H9 (cell line): ENCODE measurements at regions not wholly inside any gene's neighbourhood (a gene's known extent, or its start where the extent isn't known, plus 50 kb on each side); places are given as distances from the start of the nearest gene placed in this dataset.

Experiments used
- DNase-seq: peaks from one replicate; pipeline ENCODE4 v3.0.0-alpha.2; 2017
- H2AFZ ChIP-seq: one replicate; pipeline ENCODE4 v1.6.1; 2013; ENCODE audit warnings: mild to moderate bottlenecking, low read length, control low read depth, moderate library complexity
- H2AK5ac ChIP-seq: 2 replicates; pipeline ENCODE4 v1.6.1; 2013; ENCODE audit warnings: low read length, control low read depth, mixed read lengths; ENCODE audit not compliant: insufficient read length
- H2BK120ac ChIP-seq: one replicate; pipeline ENCODE4 v1.6.1; 2013; ENCODE audit warnings: low read depth, mild to moderate bottlenecking, low read length, control low read depth, inconsistent platforms; ENCODE audit not compliant: poor library complexity, severe bottlenecking
- H2BK12ac ChIP-seq: 2 replicates; pipeline ENCODE4 v1.6.1; 2013; ENCODE audit warnings: low read length, control low read depth, mixed read lengths, low read depth; ENCODE audit not compliant: insufficient read length
- H2BK15ac ChIP-seq: 2 replicates; pipeline ENCODE4 v1.6.1; 2013; ENCODE audit warnings: low read depth, low read length, control low read depth
- H2BK20ac ChIP-seq: one replicate; pipeline ENCODE4 v1.6.1; 2013; ENCODE audit warnings: low read depth, mild to moderate bottlenecking, low read length, control low read depth, inconsistent platforms; ENCODE audit not compliant: poor library complexity, severe bottlenecking
- H2BK5ac ChIP-seq: 2 replicates; pipeline ENCODE4 v1.6.1; 2013; ENCODE audit warnings: low read length, control low read depth, mixed read lengths; ENCODE audit not compliant: insufficient read length
- H3K14ac ChIP-seq: 2 replicates; pipeline ENCODE4 v1.6.1; 2013; ENCODE audit warnings: low read length, control low read depth; ENCODE audit not compliant: insufficient read depth
- H3K18ac ChIP-seq: 2 replicates; pipeline ENCODE4 v1.6.1; 2013; ENCODE audit warnings: low read depth, mild to moderate bottlenecking, mixed read lengths, low read length, control low read depth; ENCODE audit not compliant: insufficient read length
- H3K23ac ChIP-seq: 2 replicates; pipeline ENCODE4 v1.6.1; 2013; ENCODE audit warnings: low read length, control low read depth, mixed read lengths, low read depth; ENCODE audit not compliant: insufficient read length
- H3K23me2 ChIP-seq: 2 replicates; pipeline ENCODE4 v1.6.1; 2013; ENCODE audit warnings: low read depth, mild to moderate bottlenecking, mixed read lengths, low read length, control low read depth; ENCODE audit not compliant: insufficient read length, poor library complexity, severe bottlenecking
- H3K27ac ChIP-seq: 2 replicates; pipeline ENCODE4 v1.5.1; 2013; ENCODE audit warnings: low read length, control low read depth, mixed read lengths, low read depth; ENCODE audit not compliant: insufficient read length
- H3K27me3 ChIP-seq: 2 replicates; pipeline ENCODE4 v1.6.1; 2013; ENCODE audit warnings: low read length, control low read depth, inconsistent platforms; ENCODE audit not compliant: insufficient read depth
- H3K4ac ChIP-seq: 2 replicates; pipeline ENCODE4 v1.6.1; 2013; ENCODE audit warnings: low read depth, mild to moderate bottlenecking, control low read depth, inconsistent platforms, low read length, moderate library complexity
- H3K4me1 ChIP-seq: 2 replicates; pipeline ENCODE4 v1.6.1; 2013; ENCODE audit warnings: low read length, control low read depth, inconsistent platforms; ENCODE audit not compliant: insufficient read depth
- H3K4me2 ChIP-seq: 2 replicates; pipeline ENCODE4 v1.6.1; 2013; ENCODE audit warnings: low read length, control low read depth, mixed read lengths; ENCODE audit not compliant: insufficient read length, insufficient read depth
- H3K56ac ChIP-seq: 2 replicates; pipeline ENCODE4 v1.6.1; 2013; ENCODE audit warnings: low read depth, mild to moderate bottlenecking, mixed read lengths, low read length, control low read depth; ENCODE audit not compliant: insufficient read length
- H3K79me1 ChIP-seq: 2 replicates; pipeline ENCODE4 v1.6.1; 2013; ENCODE audit warnings: low read depth, mild to moderate bottlenecking, moderate library complexity, low read length, control low read depth, inconsistent platforms; ENCODE audit not compliant: insufficient read depth, poor library complexity, severe bottlenecking
- H3K79me2 ChIP-seq: 2 replicates; pipeline ENCODE4 v1.6.1; 2013; ENCODE audit warnings: low read length, control low read depth, inconsistent platforms; ENCODE audit not compliant: insufficient read depth
- H3K9ac ChIP-seq: 2 replicates; pipeline ENCODE4 v1.6.1; 2013; ENCODE audit warnings: low read length, control low read depth, mixed read lengths; ENCODE audit not compliant: insufficient read length; ENCODE audit errors: extremely low read depth
- H3K9me3 ChIP-seq: one replicate; pipeline ENCODE4 v1.6.1; 2013; ENCODE audit warnings: low read depth, low read length, inconsistent platforms; ENCODE audit not compliant: control insufficient read depth
- H3T11ph ChIP-seq: one replicate; pipeline ENCODE4 v1.6.1; 2013; ENCODE audit warnings: mild to moderate bottlenecking, low read length, control low read depth, inconsistent platforms
- H4K20me1 ChIP-seq: one replicate; pipeline ENCODE4 v1.6.1; 2013; ENCODE audit not compliant: control insufficient read depth, insufficient read length, insufficient read depth
- H4K5ac ChIP-seq: 2 replicates; pipeline ENCODE4 v1.6.1; 2013; ENCODE audit warnings: low read depth, mild to moderate bottlenecking, mixed read lengths, low read length, control low read depth; ENCODE audit not compliant: insufficient read length
- H4K8ac ChIP-seq: replicated peaks from 2 replicates; pipeline ENCODE4 v1.6.1; 2013; ENCODE audit warnings: low read length, control low read depth, mixed read lengths, low read depth; ENCODE audit not compliant: insufficient read length
- H4K91ac ChIP-seq: 2 replicates; pipeline ENCODE4 v1.6.1; 2013; ENCODE audit warnings: low read depth, mild to moderate bottlenecking, moderate library complexity, mixed read lengths, low read length, control low read depth; ENCODE audit not compliant: insufficient read length
- H3K27ac Mint-ChIP-seq, 3 experiments: 2 replicates in 2 of 3; 3 replicates in 1 of 3; pipeline ENCODE4 v1.8.0; 2020 to 2021; ENCODE audit warnings: mixed read lengths in 3 of 3, mild to moderate bottlenecking in 1 of 3, moderate library complexity in 1 of 3
- H3K27me3 Mint-ChIP-seq: 2 replicates; pipeline ENCODE4 v1.8.0; 2021; ENCODE audit warnings: low read depth, mild to moderate bottlenecking, moderate library complexity, mixed read lengths
- H3K36me3 Mint-ChIP-seq, 3 experiments: 2 replicates in 2 of 3; 3 replicates in 1 of 3; pipeline ENCODE4 v1.8.0; 2020 to 2021; ENCODE audit warnings: low read depth in 3 of 3, mixed read lengths in 3 of 3; ENCODE audit not compliant: insufficient read depth in 1 of 3
- H3K4me1 Mint-ChIP-seq, 2 experiments: 2 replicates each; pipeline ENCODE4 v1.8.0; 2020; ENCODE audit warnings: mixed read lengths in 2 of 2
- H3K4me3 Mint-ChIP-seq, 2 experiments: 2 replicates in 1 of 2; 3 replicates in 1 of 2; pipeline ENCODE4 v1.8.0; 2020 to 2021; ENCODE audit warnings: mild to moderate bottlenecking in 2 of 2, mixed read lengths in 2 of 2, moderate library complexity in 1 of 2
- H3K9me3 Mint-ChIP-seq, 2 experiments: 2 replicates in 1 of 2; 3 replicates in 1 of 2; pipeline ENCODE4 v1.8.0; 2020; ENCODE audit warnings: mild to moderate bottlenecking in 2 of 2, mixed read lengths in 2 of 2, moderate library complexity in 1 of 2
- CTCF ChIP-seq: fragments of 200-600 bp; sonication (generic); conservative IDR thresholded peaks from 3 replicates; pipeline ENCODE4 v1.8.0; 2021; ENCODE audit warnings: antibody characterized with exemption, mild to moderate bottlenecking

DNA sequence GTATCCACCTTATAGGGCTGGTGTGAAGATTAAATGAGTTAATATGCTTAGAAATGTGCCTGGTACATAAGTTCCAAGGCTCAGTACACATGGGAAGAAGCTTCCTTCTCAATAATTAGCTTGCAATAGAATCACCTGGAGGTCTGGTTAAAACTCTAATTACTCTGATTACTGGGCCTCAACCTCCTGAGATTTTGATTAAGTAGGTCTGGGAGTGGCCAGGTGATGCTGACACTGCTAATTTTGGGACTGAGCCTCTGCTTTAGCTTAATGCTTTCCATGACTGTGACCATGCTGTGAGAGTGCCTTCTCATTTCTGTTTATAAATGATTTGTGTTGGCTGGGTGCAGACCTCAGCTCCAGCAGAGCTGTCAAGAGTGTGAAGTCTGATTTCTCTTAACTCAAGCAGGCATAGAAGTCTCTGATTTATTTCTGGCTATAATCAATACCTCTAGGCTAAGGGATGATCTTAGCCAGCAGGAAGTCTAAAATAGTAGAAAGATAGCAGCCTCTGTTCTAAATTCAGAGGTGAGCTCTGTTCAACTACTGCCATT is 85.3 kb upstream of the ZNF608 start:
- Histone ChIP-seq H4K91ac (no peak overlapping the region), H3K79me2 (no peaks in the 10 kb centered on the region), H2AK5ac (no peak overlapping the region), H3K27me3 (no peaks in the 10 kb centered on the region), H2BK5ac (no peak overlapping the region), H3K4me2 (no peak overlapping the region), H2BK120ac (no peak overlapping the region), H3K23me2 (no peaks in the 10 kb centered on the region), H2BK12ac (no peak overlapping the region), H3K56ac (no peak overlapping the region), H3K4me1 (peaks cover 3% of the 10 kb centered on the region; the same call in 1 of the 2 replicates), H4K5ac (no peak overlapping the region), H3K14ac (no peak overlapping the region), H3K23ac (no peak overlapping the region), H3K27ac (no peak overlapping the region), H3K79me1 (no peaks in the 10 kb centered on the region), H3K9ac (no peak overlapping the region), H2BK20ac (no peak overlapping the region), H3K4ac (no peak overlapping the region), H2AFZ (no peak overlapping the region), H3K18ac (no peak overlapping the region), H3T11ph (no peak overlapping the region), H3K9me3 (no peaks in the 10 kb centered on the region), H4K8ac (no peak overlapping the region), H4K20me1 (no peaks in the 10 kb centered on the region), H2BK15ac (no peak overlapping the region)
- peaks cover 18 to 42% (median 24%) of the 10 kb centered on the region in 3 experiments for H3K36me3 Mint-ChIP-seq
- H3K27me3 Mint-ChIP-seq: no peaks in the 10 kb centered on the region; the same call in 1 of the 2 replicates
- H3K9me3 Mint-ChIP-seq: peaks cover 25 to 39% of the 10 kb centered on the region in 2 experiments
- DNase-seq: no peak
- no peak overlapping the region for H3K27ac Mint-ChIP-seq
- TF ChIP-seq CTCF: no peak
- H3K4me3 Mint-ChIP-seq: no peak overlapping the region
- peaks cover 8 to 11% of the 10 kb centered on the region in 2 experiments for H3K4me1 Mint-ChIP-seq
